Peyer's patch (tissue), 4 donors: ENCODE measurements at regions not wholly inside any gene's neighbourhood (a gene's known extent, or its start where the extent isn't known, plus 50 kb on each side); places are given as distances from the start of the nearest gene placed in this dataset.

ENCODE experiments used
- POLR2A ChIP-seq, 2 donors: fragments of 450-650 bp; IDR thresholded peaks; one replicate each; pipeline ENCODE4 v1.5.1; 2017; ENCODE audit warnings: antibody characterized with exemption in 2 of 2, mild to moderate bottlenecking in 2 of 2, moderate library complexity in 2 of 2
- TF ChIP-seq, protein P1 (sequence below), 6 experiments: fragments of 450-650 bp in 4 of 6; fragments of 200-600 bp in 2 of 6; sonication (generic) in 1 of 6; IDR thresholded peaks; one replicate each; pipeline ENCODE4 v1.5.1; 2017 to 2019; ENCODE audit warnings: antibody characterized with exemption in 6 of 6, mild to moderate bottlenecking in 3 of 6, moderate library complexity in 1 of 6

DNA sequence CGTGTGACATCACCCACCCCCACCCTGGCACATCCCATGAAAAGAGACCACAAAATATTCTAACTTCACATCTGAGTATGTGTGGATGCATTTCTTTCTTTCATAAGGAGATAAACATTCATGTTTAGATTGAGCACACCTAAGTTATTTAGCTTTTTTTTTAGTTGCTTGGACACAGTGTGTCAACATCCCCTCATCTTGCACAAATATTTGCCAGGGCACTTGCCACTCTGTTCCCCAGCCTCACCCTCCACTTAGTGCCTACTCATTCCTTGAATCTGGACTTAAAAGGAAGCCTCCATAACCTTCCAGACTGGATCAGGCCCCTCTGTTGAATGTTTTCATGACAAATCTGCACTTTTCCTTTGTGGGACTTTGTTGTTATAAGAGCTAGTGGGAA, 338.9 kb upstream of the IGFBP3 start:
- TF ChIP-seq, protein P1, sequence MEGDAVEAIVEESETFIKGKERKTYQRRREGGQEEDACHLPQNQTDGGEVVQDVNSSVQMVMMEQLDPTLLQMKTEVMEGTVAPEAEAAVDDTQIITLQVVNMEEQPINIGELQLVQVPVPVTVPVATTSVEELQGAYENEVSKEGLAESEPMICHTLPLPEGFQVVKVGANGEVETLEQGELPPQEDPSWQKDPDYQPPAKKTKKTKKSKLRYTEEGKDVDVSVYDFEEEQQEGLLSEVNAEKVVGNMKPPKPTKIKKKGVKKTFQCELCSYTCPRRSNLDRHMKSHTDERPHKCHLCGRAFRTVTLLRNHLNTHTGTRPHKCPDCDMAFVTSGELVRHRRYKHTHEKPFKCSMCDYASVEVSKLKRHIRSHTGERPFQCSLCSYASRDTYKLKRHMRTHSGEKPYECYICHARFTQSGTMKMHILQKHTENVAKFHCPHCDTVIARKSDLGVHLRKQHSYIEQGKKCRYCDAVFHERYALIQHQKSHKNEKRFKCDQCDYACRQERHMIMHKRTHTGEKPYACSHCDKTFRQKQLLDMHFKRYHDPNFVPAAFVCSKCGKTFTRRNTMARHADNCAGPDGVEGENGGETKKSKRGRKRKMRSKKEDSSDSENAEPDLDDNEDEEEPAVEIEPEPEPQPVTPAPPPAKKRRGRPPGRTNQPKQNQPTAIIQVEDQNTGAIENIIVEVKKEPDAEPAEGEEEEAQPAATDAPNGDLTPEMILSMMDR (IDR thresholded peaks at IDR 0.05) = no peak
- no peak for TF ChIP-seq POLR2A (IDR thresholded peaks at IDR 0.05)
